ENCODE measurements at regions not wholly inside any gene's neighbourhood (a gene's known extent, or its start where the extent isn't known, plus 50 kb on each side); places are given as distances from the start of the nearest gene placed in this dataset.

DNA sequence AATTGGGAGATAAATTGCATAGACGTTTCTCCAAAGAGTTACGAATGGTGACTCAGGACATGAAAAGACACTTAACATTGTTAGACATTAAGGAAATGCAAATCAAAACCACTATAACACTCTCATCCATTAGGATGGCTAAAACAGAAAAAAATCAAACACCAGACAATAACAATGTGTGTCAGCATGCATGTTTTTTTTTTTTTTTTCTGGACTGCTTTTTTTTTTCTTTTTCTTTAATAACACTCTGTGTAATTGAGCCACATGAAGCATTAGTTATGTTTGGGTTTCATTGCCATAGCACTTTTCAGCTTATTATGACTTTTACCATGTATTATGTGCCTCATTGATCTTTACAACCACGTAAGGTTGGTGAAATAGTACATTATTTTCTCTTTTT is 95.0 kb downstream of the NFKBIZ start:
- Mint-ChIP-seq H3K27me3 (no peaks in the 10 kb centered on the region), H3K4me1 (peaks cover 45% of the 10 kb centered on the region), H3K4me3 (no peak overlapping the region), H3K27ac (no peak overlapping the region), H3K9me3 (ENCODE audit: insufficient read depth) (no peaks in the 10 kb centered on the region)
- DNase-seq (no peak), ATAC-seq (ENCODE audit: low read depth) (no peak)
- H3K27ac ChIP-seq (ENCODE audit: low read length in 2 of 2) = no peak overlapping the region
- no peaks in the 10 kb centered on the region for H3K27me3 ChIP-seq (replicated peaks in 1 of 4; ENCODE audit: control extremely low read depth in 1 of 4, control insufficient read depth in 3 of 4, insufficient read depth in 4 of 4, low read length in 3 of 4)
- no peak overlapping the region for H2AFZ ChIP-seq (ENCODE audit: insufficient read depth, low read depth, low read length, poor library complexity, severe bottlenecking)
- POLR2A ChIA-PET = no interaction called here
- no peak overlapping the region for H3K4me3 ChIP-seq (ENCODE audit: control extremely low read depth in 1 of 5, extremely low read depth in 1 of 5, insufficient read depth in 1 of 5, low read depth in 2 of 5, low read length in 4 of 5)
- intact Hi-C loops (cut with micrococcal nuclease) = no loop called here
- no peak overlapping the region for H3K9ac ChIP-seq (ENCODE audit: low read length)
- no peaks in the 10 kb centered on the region for H4K20me1 ChIP-seq (ENCODE audit: control insufficient read depth, insufficient read depth, low read length, poor library complexity, severe bottlenecking)
- no peaks in the 10 kb centered on the region for H3K9me3 ChIP-seq (ENCODE audit: control extremely low read depth in 1 of 3, control insufficient read depth in 2 of 3, insufficient read depth in 1 of 3, low read length in 2 of 3)
- TF ChIP-seq, protein P1, sequence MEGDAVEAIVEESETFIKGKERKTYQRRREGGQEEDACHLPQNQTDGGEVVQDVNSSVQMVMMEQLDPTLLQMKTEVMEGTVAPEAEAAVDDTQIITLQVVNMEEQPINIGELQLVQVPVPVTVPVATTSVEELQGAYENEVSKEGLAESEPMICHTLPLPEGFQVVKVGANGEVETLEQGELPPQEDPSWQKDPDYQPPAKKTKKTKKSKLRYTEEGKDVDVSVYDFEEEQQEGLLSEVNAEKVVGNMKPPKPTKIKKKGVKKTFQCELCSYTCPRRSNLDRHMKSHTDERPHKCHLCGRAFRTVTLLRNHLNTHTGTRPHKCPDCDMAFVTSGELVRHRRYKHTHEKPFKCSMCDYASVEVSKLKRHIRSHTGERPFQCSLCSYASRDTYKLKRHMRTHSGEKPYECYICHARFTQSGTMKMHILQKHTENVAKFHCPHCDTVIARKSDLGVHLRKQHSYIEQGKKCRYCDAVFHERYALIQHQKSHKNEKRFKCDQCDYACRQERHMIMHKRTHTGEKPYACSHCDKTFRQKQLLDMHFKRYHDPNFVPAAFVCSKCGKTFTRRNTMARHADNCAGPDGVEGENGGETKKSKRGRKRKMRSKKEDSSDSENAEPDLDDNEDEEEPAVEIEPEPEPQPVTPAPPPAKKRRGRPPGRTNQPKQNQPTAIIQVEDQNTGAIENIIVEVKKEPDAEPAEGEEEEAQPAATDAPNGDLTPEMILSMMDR (IDR thresholded peaks at IDR 0.05) = no peak
- no peak for TF ChIP-seq EZH2 (IDR thresholded peaks at IDR 0.05; ENCODE audit: borderline replicate concordance, insufficient read depth, low read depth, low read length, poor library complexity, severe bottlenecking)
- H3K36me3 ChIP-seq (replicated peaks in 1 of 2; ENCODE audit: control extremely low read depth in 1 of 2, control insufficient read depth in 1 of 2, extremely low read depth in 1 of 2, insufficient read depth in 2 of 2, low read length in 1 of 2) = no peaks in the 10 kb centered on the region
- H3K79me2 ChIP-seq (ENCODE audit: control insufficient read depth, insufficient read depth, low read length) = no peaks in the 10 kb centered on the region
- H3K4me2 ChIP-seq (replicated peaks; ENCODE audit: low read depth, low read length, poor library complexity, severe bottlenecking) = no peak overlapping the region
- H3K4me1 ChIP-seq (ENCODE audit: control insufficient read depth in 2 of 2, insufficient read depth in 2 of 2, low read length in 2 of 2) = peaks cover 47 to 58% of the 10 kb centered on the region in 2 donors
- WGBS (ENCODE audit: insufficient coverage) = no CpG with 5 or more reads among the region's 3 CpGs
- CTCF ChIA-PET = no interaction called here

- POLR2A ChIA-PET = interaction anchor here (0.6 to 0.7 kb wide), 2 partner anchors 22 to 111 kb away, joined by 3 read pairs; no protein-coding TSS in a partner anchor
- H3K9ac ChIP-seq (ENCODE audit: low read length) = no peak overlapping the region
Observed at GRCh38 chr3:101945980-101946379, 96.7 kb downstream of the NFKBIZ start.

More at GRCh38 chr3:101945980-101946379, 96.7 kb downstream of the NFKBIZ start:
- Histone ChIP-seq H3K4me3 (ENCODE audit: control extremely low read depth in 1 of 5, extremely low read depth in 1 of 5, insufficient read depth in 1 of 5, low read depth in 2 of 5, low read length in 4 of 5) (no peak overlapping the region), H3K27me3 (replicated peaks in 1 of 4; ENCODE audit: control extremely low read depth in 1 of 4, control insufficient read depth in 3 of 4, insufficient read depth in 4 of 4, low read length in 3 of 4) (no peaks in the 10 kb centered on the region), H3K4me2 (replicated peaks; ENCODE audit: low read depth, low read length, poor library complexity, severe bottlenecking) (peak overlapping the region; percentile 4), H3K4me1 (ENCODE audit: control insufficient read depth in 2 of 2, insufficient read depth in 2 of 2, low read length in 2 of 2) (peaks cover 31 to 42% of the 10 kb centered on the region in 2 donors), H3K9me3 (ENCODE audit: control extremely low read depth in 1 of 3, control insufficient read depth in 2 of 3, insufficient read depth in 1 of 3, low read length in 2 of 3) (no peaks in the 10 kb centered on the region), H3K79me2 (ENCODE audit: control insufficient read depth, insufficient read depth, low read length) (no peaks in the 10 kb centered on the region), H2AFZ (ENCODE audit: insufficient read depth, low read depth, low read length, poor library complexity, severe bottlenecking) (peak overlapping the region; percentile 11), H3K36me3 (replicated peaks in 1 of 2; ENCODE audit: control extremely low read depth in 1 of 2, control insufficient read depth in 1 of 2, extremely low read depth in 1 of 2, insufficient read depth in 2 of 2, low read length in 1 of 2) (no peaks in the 10 kb centered on the region), H4K20me1 (ENCODE audit: control insufficient read depth, insufficient read depth, low read length, poor library complexity, severe bottlenecking) (no peaks in the 10 kb centered on the region), H3K27ac (ENCODE audit: low read length in 2 of 2) (no peak overlapping the region)
- CTCF ChIA-PET = interaction anchor here (0.9 to 1.1 kb wide), 2 partner anchors 10 to 132 kb away, joined by 3 to 4 read pairs; no protein-coding TSS in a partner anchor
- H3K27ac Mint-ChIP-seq = peak overlapping the region; percentile 68
- peaks cover 46% of the 10 kb centered on the region for H3K4me1 Mint-ChIP-seq
- DNase-seq = no peak
- intact Hi-C loops (cut with micrococcal nuclease) = no loop called here
- H3K27me3 Mint-ChIP-seq = no peaks in the 10 kb centered on the region
- no peak for ATAC-seq (ENCODE audit: low read depth)
- TF ChIP-seq EZH2 (IDR thresholded peaks at IDR 0.05; ENCODE audit: borderline replicate concordance, insufficient read depth, low read depth, low read length, poor library complexity, severe bottlenecking) = no peak
- TF ChIP-seq, protein P1 (IDR thresholded peaks at IDR 0.05) = no peak
- H3K9me3 Mint-ChIP-seq (ENCODE audit: insufficient read depth) = no peaks in the 10 kb centered on the region
- no peak overlapping the region for H3K4me3 Mint-ChIP-seq

All from B cell (primary cell).